ENCODE measurements at regions not wholly inside any gene's neighbourhood (a gene's known extent, or its start where the extent isn't known, plus 50 kb on each side); places are given as distances from the start of the nearest gene placed in this dataset.
"Not testable (repeated sequence)": the region's sequence is repeated elsewhere in the genome, so short reads cannot be mapped to it uniquely, and the experiment has no call there.

DNA sequence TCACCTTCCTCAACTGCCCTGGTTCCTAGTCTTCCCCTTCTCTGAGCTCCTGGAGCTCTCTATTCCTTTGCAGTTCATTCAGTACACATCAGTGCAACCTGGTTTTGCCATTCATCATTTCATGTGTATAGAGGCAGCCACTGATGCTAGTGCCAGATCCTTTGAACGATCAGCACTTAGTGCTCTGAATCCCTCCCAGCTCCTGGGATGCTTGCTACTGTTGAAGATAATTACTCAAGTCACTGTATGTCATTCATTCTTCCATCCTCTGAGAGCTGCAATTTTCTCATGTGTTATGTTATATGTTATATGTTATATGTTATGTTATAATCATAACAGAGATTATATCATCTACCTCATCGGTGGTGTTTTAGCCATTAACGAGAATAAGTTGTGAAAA is 98.5 kb upstream of the UXS1 start:
- DNase-seq (ENCODE audit: low spot score) = no peak

DNA sequence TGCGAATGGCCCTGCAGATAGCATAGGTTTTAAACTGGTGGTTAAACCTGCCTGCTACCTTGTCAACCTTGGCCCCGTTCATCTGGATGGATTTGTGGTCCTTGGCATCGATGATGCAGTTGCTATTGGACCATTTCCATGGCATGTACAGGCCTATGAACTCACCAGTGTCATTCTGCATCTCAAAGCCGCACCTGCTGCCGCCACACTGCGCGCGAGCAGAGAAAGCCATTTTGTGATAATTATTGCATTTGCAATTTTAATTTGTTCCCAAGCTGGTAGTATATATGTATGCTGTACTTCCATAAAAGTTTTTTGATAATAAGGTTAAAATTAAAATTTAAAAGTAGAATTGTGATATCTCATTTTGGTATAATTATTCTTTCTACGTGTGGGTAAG is 94.8 kb upstream of the UXS1 start:
- no peak for DNase-seq (ENCODE audit: low spot score)

DNA sequence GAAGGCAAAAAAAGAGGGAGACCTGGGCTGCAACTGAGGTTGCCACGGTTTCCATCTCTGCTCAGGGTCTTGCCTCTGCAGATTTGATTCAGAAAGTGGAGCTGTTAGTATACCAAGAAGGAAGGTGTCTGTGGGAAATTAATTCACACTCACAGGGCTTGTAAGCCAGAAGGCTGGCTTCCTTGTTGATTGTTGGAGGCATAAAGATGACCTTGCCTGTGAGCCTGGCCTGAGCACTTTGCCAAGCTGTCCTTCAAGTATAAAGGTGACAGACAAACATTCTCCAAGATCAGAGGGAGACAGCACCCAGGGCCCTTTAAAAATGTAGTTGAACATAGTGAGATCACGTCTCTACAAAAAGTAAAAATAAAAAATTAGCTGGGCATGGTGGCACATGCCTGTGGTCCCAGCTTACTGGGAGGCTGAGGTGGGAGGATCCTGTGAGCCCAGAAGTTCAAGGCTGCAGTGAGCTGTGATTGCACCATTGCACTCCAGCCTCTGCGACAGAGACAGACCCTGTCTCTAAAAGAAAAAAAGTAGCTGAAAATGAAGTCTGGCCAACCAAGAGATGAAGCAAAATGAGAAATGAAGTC is 91.2 kb upstream of the UXS1 start:
- no peak for DNase-seq (ENCODE audit: low spot score)

- DNase-seq (ENCODE audit: low spot score) = no peak
These were observed 90.6 kb upstream of the UXS1 start for GRCh38 chr2:106284691-106285202.

GRCh38 chr2:106284255-106284654 is 90.2 kb upstream of the UXS1 start:
- no peak for DNase-seq (ENCODE audit: low spot score)

DNA sequence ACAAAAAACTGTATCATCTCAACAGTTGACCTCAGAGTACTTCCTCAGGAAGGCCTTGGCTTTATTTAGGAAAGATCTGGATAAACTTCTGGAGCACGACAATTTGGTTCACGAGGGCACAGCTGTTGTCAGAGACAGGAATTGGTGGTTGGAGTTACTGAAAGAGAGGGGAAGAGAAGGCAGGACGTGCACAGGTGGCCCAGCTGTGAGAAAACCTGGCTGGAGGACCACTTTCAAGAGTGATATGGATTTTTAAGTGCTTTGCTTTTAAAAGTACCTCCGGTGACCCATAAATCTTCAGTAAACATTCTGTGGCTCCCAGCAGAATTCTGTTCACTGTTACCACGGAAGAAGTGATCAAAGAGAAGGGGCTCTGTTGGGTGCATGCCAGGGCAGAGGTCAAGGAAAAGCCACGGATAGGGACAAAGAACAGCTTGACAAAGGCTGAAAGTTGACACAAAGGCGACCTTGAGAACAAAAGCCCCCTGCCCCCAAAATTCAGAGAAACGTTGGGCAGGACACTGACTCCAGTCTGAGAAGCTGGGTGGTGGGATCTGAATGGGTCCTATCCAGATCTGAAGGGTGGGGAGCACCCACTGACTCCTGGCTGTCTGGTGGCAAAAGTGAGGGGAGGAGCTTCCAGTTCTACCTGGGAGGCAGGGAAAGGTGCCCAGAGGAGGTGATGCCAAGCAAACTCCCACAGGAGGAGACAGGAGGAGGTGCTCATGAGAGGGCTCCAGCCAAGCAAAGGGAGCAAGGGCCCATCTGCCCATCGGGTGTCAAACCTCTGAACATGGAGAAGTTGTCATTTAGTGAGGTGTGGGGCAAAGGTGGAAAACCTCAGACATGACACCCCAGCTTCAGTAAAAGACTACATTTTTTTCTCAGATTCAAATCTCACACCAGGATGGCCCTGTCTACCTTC is 89.4 kb upstream of the UXS1 start:
- DNase-seq (ENCODE audit: low spot score) = not testable (repeated sequence)

DNA sequence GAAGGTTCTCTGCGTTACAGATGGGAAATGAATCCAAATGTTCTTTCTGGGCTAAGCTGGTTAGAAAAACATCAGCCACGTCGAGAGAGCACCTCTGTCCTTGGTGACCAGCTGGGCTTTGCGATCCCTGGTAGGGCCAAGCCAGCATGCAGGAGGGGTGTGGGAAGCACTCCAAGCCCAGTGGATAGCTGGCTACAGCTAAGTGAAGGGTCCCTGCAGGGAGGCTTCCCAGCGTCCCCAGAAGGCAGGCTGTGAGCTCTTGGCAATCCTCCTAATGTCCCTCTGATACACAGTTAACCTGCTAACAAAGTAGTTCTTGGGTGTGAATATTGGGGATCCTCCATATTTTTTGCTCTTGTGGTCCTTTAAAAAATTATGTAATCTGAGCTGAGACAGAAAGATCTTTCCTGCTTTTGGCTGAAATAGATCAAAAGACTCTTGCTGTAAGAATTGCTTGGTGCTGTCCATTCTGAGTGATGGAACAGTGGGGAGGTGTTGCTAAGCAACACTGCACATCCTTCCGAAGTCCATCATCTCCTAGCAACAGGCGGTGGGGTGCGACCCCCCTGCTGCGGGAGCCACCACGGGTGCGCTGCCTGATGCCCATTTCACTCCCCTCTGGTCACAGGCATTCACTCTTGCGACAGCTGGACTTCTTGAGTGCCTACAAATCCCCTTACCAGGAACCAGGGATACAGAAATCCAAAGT is 88.5 kb upstream of the UXS1 start:
- no peak for DNase-seq (ENCODE audit: low spot score)

GRCh38 chr2:106281907-106282430 is 87.9 kb upstream of the UXS1 start:
- not testable (repeated sequence) for DNase-seq (ENCODE audit: low spot score)

GRCh38 chr2:106280722-106281446 is 86.8 kb upstream of the UXS1 start:
- no peak for DNase-seq (ENCODE audit: low spot score)

- DNase-seq (ENCODE audit: low spot score) = no peak
These were observed 86.1 kb upstream of the UXS1 start for GRCh38 chr2:106280224-106280623.

GRCh38 chr2:106278112-106278876 is 84.2 kb upstream of the UXS1 start:
- DNase-seq (ENCODE audit: low spot score) = no peak

GRCh38 chr2:106277426-106277825 is 83.3 kb upstream of the UXS1 start:
- DNase-seq (ENCODE audit: low spot score) = no peak

DNA sequence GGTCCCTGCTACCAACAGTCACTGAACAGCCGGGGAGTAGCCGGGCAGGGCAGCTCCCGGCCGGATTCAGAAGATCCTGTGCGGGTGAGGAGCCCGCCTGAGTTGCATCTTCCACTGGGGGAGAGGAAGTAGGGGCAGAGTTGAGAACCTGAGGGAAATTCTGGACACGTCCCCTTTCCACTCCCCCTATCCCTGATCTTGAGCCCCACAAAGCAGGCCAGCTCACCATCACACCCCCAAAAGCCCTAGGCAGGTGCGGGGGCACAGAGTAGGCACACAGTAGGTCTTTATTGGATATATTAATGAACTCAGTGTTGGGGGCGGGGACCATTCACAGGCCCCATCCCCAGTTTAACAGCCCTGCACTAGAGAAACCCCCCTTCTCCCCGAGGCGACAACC is 81.9 kb upstream of the UXS1 start:
- DNase-seq (ENCODE audit: low spot score) = no peak

GRCh38 chr2:106274668-106275067 is 80.6 kb upstream of the UXS1 start:
- no peak for DNase-seq (ENCODE audit: low spot score)

DNA sequence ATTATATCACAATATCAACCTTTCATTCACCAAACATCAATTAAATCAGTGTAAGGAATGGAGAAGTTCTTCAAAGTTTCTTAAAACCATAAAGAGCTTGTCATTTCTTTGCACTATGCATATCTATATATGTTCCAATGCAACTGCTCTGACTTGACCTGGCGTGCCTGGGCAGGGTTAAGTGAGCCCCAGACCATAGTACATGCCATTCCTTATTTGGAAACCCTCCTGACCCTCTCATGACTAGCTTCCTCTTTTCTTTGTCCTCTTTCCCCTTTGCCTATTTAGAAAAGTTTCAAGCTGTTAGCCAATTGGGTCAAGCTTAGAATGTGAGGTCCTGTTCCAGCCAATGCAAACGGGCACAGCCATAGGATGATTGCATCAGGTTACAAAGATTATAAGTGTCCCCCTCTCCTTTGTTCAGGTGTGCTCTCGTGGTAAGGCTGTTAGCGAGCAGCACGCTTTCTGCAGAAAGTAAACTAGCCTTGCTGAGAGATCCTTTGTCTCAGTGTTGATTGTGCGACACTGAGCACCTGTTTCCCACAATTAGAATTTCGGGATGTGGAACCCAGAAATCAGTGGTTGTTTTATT is 78.2 kb upstream of the UXS1 start:
- no peak for DNase-seq (ENCODE audit: low spot score)

GRCh38 chr2:106270471-106270891 is 76.4 kb upstream of the UXS1 start:
- no peak for DNase-seq (ENCODE audit: low spot score)

DNA sequence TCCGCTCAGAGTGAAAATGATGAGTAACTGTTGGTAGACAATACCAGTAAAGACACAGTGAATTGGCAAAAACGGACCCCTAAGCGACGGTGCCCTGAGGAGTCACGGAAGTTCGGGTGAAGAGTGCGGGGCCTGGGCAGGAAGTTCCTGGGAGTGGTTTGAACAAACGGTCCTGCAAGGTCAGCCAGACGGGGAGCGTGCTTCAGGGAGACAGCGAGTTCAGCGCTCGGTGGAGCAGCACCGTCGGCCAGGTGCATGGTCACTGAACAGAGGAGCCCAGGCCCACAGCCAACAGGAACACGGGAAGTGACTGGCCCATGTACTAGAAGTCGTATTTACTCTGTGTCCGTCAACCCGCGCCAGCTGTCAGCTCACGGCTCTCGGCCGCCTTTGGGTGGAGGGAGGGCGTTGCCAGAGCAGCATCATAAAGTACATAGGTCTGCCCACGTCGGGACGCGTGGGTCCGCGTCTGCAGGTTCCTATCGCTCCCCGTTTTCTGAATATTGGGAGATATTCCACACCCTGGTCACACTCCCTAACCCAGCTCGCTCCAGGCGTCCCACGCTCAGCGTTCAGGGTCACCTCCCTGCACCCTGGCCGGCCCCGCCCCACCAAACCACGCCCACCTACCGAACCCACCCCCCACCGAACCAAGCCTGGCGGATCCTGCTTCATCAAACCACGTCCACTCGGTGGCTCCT is 75.6 kb upstream of the UXS1 start:
- peak; percentile 20 for DNase-seq (ENCODE audit: low spot score)

DNA sequence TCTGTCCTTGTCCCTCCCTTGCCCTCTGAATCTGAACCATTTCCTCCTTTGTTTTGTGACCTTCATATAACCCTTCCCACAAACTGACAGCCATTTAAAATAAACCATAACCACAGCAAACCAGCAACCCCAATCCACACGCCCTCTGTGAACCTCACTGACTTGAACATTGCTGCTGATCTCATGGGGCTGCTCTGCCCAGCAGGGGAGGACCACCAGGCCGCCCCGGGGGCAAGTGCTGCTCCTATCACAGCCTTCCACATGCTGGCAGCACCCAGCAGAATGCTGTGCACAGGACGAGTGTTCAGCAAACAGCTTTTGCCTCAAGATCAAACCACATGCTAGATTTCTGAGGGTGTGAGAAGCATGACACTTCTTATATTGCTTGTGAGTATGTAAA is 73.9 kb upstream of the UXS1 start:
- peak; percentile 12 for DNase-seq (ENCODE audit: low spot score)

- DNase-seq (ENCODE audit: low spot score) = no peak
These were observed 67.8 kb upstream of the UXS1 start for GRCh38 chr2:106261871-106262321.

GRCh38 chr2:106258859-106259258 is 64.8 kb upstream of the UXS1 start:
- not testable (repeated sequence) for DNase-seq (ENCODE audit: low spot score)

Measured in CD4-positive, alpha-beta T cell treated with Interleukin-2 at 100 ng/mL for 4 hours (primary cell).